Suppressor macrophage (primary cell): ENCODE measurements at regions not wholly inside any gene's neighbourhood (a gene's known extent, or its start where the extent isn't known, plus 50 kb on each side); places are given as distances from the start of the nearest gene placed in this dataset.

Source experiments
- DNase-seq, 4 experiments: peaks; one replicate each; pipeline ENCODE4 v3.0.0-alpha.2; 2020 to 2022

- no peak for DNase-seq
Observed at GRCh38 chr14:48991141-48991540, 595.0 kb downstream of the RPS29 start.

- DNase-seq = no peak
Observed at GRCh38 chr14:48983351-48983888, 602.8 kb downstream of the RPS29 start.

GRCh38 chr14:48974994-48975393 lies 611.2 kb downstream of the RPS29 start:
- no peak for DNase-seq

GRCh38 chr14:48973151-48973550 lies 613.0 kb downstream of the RPS29 start:
- DNase-seq = no peak

GRCh38 chr14:48970943-48971342 lies 615.2 kb downstream of the RPS29 start:
- DNase-seq = no peak

GRCh38 chr14:48967419-48967818 lies 618.8 kb downstream of the RPS29 start:
- no peak for DNase-seq

GRCh38 chr14:48963231-48963790 lies 622.9 kb downstream of the RPS29 start:
- no peak for DNase-seq

- DNase-seq = no peak
Observed at GRCh38 chr14:48957486-48957885, 628.7 kb downstream of the RPS29 start.

- DNase-seq = no peak
Observed at GRCh38 chr14:48955857-48956256, 630.3 kb downstream of the RPS29 start.

GRCh38 chr14:48954446-48954845 lies 631.7 kb downstream of the RPS29 start:
- no peak for DNase-seq

- no peak for DNase-seq
Observed at GRCh38 chr14:48944809-48945208, 641.4 kb downstream of the RPS29 start.

GRCh38 chr14:48943913-48944312 lies 642.3 kb downstream of the RPS29 start:
- DNase-seq = no peak

- peak in 1 of 4 experiments; percentile 0 for DNase-seq
Observed at GRCh38 chr14:48937541-48938195, 648.5 kb downstream of the RPS29 start.

GRCh38 chr14:48936849-48937248 lies 649.3 kb downstream of the RPS29 start:
- DNase-seq = no peak

GRCh38 chr14:48936362-48936761 lies 649.8 kb downstream of the RPS29 start:
- no peak for DNase-seq

- no peak for DNase-seq
Observed at GRCh38 chr14:48925184-48925583, 661.0 kb downstream of the RPS29 start.

- DNase-seq = no peak
Observed at GRCh38 chr14:48914921-48915320, 671.3 kb downstream of the RPS29 start.

- no peak for DNase-seq
Observed at GRCh38 chr14:48914382-48914781, 671.8 kb downstream of the RPS29 start.

GRCh38 chr14:48900565-48900964 lies 685.6 kb downstream of the RPS29 start:
- no peak for DNase-seq

GRCh38 chr14:48890333-48890732 lies 695.8 kb downstream of the RPS29 start:
- DNase-seq = no peak

GRCh38 chr14:48876806-48877340 lies 709.3 kb downstream of the RPS29 start:
- no peak for DNase-seq

GRCh38 chr14:48874711-48875110 lies 711.5 kb downstream of the RPS29 start:
- DNase-seq = no peak

- DNase-seq = no peak
Observed at GRCh38 chr14:48857366-48857765, 728.8 kb downstream of the RPS29 start.

- DNase-seq = no peak
Observed at GRCh38 chr14:48853159-48853558, 733.0 kb downstream of the RPS29 start.
